Testis (tissue), 2 donors: ENCODE measurements at regions not wholly inside any gene's neighbourhood (a gene's known extent, or its start where the extent isn't known, plus 50 kb on each side); places are given as distances from the start of the nearest gene placed in this dataset.

ENCODE experiments used
- POLR2A ChIP-seq: fragments of 450-650 bp; IDR thresholded peaks from one replicate; pipeline ENCODE4 v1.6.1; 2017; ENCODE audit warnings: antibody characterized with exemption, mild to moderate bottlenecking, moderate library complexity
- TF ChIP-seq, protein P1 (sequence below), 3 experiments: fragments of 450-650 bp in 2 of 3; fragments of 200-600 bp in 1 of 3; sonication (generic) in 1 of 3; IDR thresholded peaks; one replicate each; pipeline ENCODE4 v1.5.1; 2016 to 2019; ENCODE audit warnings: antibody characterized with exemption in 3 of 3, mild to moderate bottlenecking in 2 of 3, moderate library complexity in 1 of 3

DNA sequence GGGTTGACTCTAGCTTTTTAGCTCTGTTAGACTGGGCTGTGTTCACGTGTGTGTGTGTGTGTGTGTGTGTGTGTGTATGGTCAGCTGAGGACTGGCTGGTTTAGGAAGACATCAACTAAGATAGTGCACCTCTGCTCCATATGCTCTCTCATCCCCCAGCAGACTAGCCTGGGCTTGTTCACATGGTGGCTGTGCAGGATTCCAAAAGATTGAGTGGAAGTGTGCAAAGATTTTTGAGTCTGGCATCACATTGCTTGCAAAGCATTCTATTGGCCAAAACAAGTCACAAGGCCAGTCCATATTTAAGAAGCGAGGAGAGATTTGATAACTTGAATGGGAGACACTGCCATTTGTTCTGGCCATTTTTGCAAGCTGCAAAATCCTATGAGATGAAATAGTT, 79.7 kb upstream of the C11orf87 start:
- TF ChIP-seq, protein P1, sequence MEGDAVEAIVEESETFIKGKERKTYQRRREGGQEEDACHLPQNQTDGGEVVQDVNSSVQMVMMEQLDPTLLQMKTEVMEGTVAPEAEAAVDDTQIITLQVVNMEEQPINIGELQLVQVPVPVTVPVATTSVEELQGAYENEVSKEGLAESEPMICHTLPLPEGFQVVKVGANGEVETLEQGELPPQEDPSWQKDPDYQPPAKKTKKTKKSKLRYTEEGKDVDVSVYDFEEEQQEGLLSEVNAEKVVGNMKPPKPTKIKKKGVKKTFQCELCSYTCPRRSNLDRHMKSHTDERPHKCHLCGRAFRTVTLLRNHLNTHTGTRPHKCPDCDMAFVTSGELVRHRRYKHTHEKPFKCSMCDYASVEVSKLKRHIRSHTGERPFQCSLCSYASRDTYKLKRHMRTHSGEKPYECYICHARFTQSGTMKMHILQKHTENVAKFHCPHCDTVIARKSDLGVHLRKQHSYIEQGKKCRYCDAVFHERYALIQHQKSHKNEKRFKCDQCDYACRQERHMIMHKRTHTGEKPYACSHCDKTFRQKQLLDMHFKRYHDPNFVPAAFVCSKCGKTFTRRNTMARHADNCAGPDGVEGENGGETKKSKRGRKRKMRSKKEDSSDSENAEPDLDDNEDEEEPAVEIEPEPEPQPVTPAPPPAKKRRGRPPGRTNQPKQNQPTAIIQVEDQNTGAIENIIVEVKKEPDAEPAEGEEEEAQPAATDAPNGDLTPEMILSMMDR (IDR thresholded peaks at IDR 0.05) = no peak
- no peak for TF ChIP-seq POLR2A
